Liver (tissue), 8 donors: ENCODE measurements at regions not wholly inside any gene's neighbourhood (a gene's known extent, or its start where the extent isn't known, plus 50 kb on each side); places are given as distances from the start of the nearest gene placed in this dataset.

ENCODE experiments used
- DNase-seq: peaks from one replicate; pipeline ENCODE4 v3.0.0-alpha.2; 2017; ENCODE audit warnings: low spot score
- H3K27ac ChIP-seq, 2 donors: one replicate each; pipeline ENCODE4 v1.7.0; 2013; ENCODE audit warnings: inconsistent platforms in 2 of 2, low read length in 2 of 2, control low read depth in 1 of 2, low read depth in 1 of 2, mild to moderate bottlenecking in 1 of 2
- H3K27me3 ChIP-seq, 4 donors: one replicate each; pipeline versions ENCODE4 v1.6.1 to v1.7.0; 2013; ENCODE audit warnings: low read length in 3 of 4, inconsistent platforms in 1 of 4, mild to moderate bottlenecking in 1 of 4, moderate library complexity in 1 of 4; ENCODE audit not compliant: control insufficient read depth in 4 of 4, insufficient read depth in 4 of 4
- H3K36me3 ChIP-seq, 4 donors: one replicate each; pipeline versions ENCODE4 v1.6.1 to v1.7.0; 2013; ENCODE audit warnings: low read length in 3 of 4, mild to moderate bottlenecking in 3 of 4, low read depth in 1 of 4, moderate library complexity in 1 of 4; ENCODE audit not compliant: control insufficient read depth in 4 of 4, insufficient read depth in 3 of 4
- H3K4me1 ChIP-seq, 4 donors: one replicate each; pipeline versions ENCODE4 v1.6.1 to v1.7.0; 2013; ENCODE audit warnings: low read length in 3 of 4, mild to moderate bottlenecking in 3 of 4, moderate library complexity in 1 of 4; ENCODE audit not compliant: control insufficient read depth in 4 of 4, insufficient read depth in 4 of 4
- H3K4me3 ChIP-seq, 3 donors: one replicate each; pipeline versions ENCODE4 v1.6.1 to v1.7.0; 2013; ENCODE audit warnings: low read length in 3 of 3, control low read depth in 1 of 3, low read depth in 1 of 3, mild to moderate bottlenecking in 1 of 3
- H3K9ac ChIP-seq, 2 donors: one replicate each; pipeline ENCODE4 v1.7.0; 2013; ENCODE audit warnings: low read length in 2 of 2, mild to moderate bottlenecking in 2 of 2, moderate library complexity in 2 of 2, control low read depth in 1 of 2, low read depth in 1 of 2
- H3K9me3 ChIP-seq, 4 donors: one replicate each; pipeline versions ENCODE4 v1.6.1 to v1.7.0; 2013; ENCODE audit warnings: low read length in 3 of 4; ENCODE audit not compliant: control insufficient read depth in 4 of 4
- ATF3 ChIP-seq: IDR thresholded peaks from 2 replicates; pipeline ENCODE4 v1.6.1; 2016; ENCODE audit warnings: antibody characterized with exemption
- CTCF ChIP-seq: fragments of 150-350 bp; IDR thresholded peaks from 2 replicates; pipeline ENCODE4 v1.5.1; 2017; ENCODE audit warnings: improper control_type of control experiment, low read depth, low read length; ENCODE audit not compliant: missing input control
- EGR1 ChIP-seq, 2 donors: IDR thresholded peaks; 2 replicates each; pipeline ENCODE4 v1.6.1; 2016 to 2018; ENCODE audit warnings: antibody characterized with exemption in 2 of 2, low read depth in 2 of 2
- FOXA1 ChIP-seq: IDR thresholded peaks from 2 replicates; pipeline ENCODE4 v1.6.1; 2016; ENCODE audit warnings: antibody characterized with exemption
- GABPA ChIP-seq, 2 donors: IDR thresholded peaks in 1 of 2; conservative IDR thresholded peaks in 1 of 2; 2 replicates each; pipeline ENCODE4 v1.6.1; 2016; ENCODE audit warnings: antibody characterized with exemption in 2 of 2, mild to moderate bottlenecking in 1 of 2, moderate library complexity in 1 of 2
- HNF4A ChIP-seq, 2 donors: conservative IDR thresholded peaks; 2 replicates each; pipeline ENCODE4 v1.6.1; 2016; ENCODE audit warnings: antibody characterized with exemption in 2 of 2, mild to moderate bottlenecking in 2 of 2
- JUND ChIP-seq, 2 donors: IDR thresholded peaks; 2 replicates each; pipeline ENCODE4 v1.6.1; 2016; ENCODE audit warnings: antibody characterized with exemption in 2 of 2
- MAX ChIP-seq: IDR thresholded peaks from 2 replicates; pipeline ENCODE4 v1.6.1; 2016; ENCODE audit warnings: antibody characterized with exemption
- NR2F2 ChIP-seq: IDR thresholded peaks from 2 replicates; pipeline ENCODE4 v1.6.1; 2016; ENCODE audit warnings: antibody characterized with exemption
- RAD21 ChIP-seq, 2 donors: IDR thresholded peaks; 2 replicates each; pipeline ENCODE4 v1.6.1; 2016; ENCODE audit warnings: antibody characterized with exemption in 2 of 2, mild to moderate bottlenecking in 2 of 2
- REST ChIP-seq: IDR thresholded peaks from 2 replicates; pipeline ENCODE4 v1.6.1; 2016; ENCODE audit warnings: antibody characterized with exemption, mild to moderate bottlenecking
- RXRA ChIP-seq, 2 donors: IDR thresholded peaks; 2 replicates each; pipeline ENCODE4 v1.6.1; 2017 to 2018; ENCODE audit warnings: antibody characterized with exemption in 2 of 2, mild to moderate bottlenecking in 1 of 2
- SP1 ChIP-seq: IDR thresholded peaks from 2 replicates; pipeline ENCODE4 v1.6.1; 2018; ENCODE audit warnings: antibody characterized with exemption, mild to moderate bottlenecking
- TAF1 ChIP-seq: conservative IDR thresholded peaks from 2 replicates; pipeline ENCODE4 v1.6.1; 2016; ENCODE audit warnings: antibody characterized with exemption, mild to moderate bottlenecking
- YY1 ChIP-seq: IDR thresholded peaks from 2 replicates; pipeline ENCODE4 v1.6.1; 2016; ENCODE audit warnings: antibody characterized with exemption, mild to moderate bottlenecking
- ZBTB33 ChIP-seq: IDR thresholded peaks from 2 replicates; pipeline ENCODE4 v1.6.1; 2016; ENCODE audit warnings: antibody characterized with exemption
- WGBS: extraction: QIAGEN DNeasy Blood & Tissue Kit; methylation state at CpG from one replicate; pipeline ENCODE4 v1.1.7; 2013; 5-methylcytosine and 5-hydroxymethylcytosine counted together
- donor health status: healthy.
- donor health status: healthy.
- donor health status: healthy.
- donor health status: healthy.
- donor health status: healthy.

GRCh38 chr6:134381959-134382358, 64.0 kb upstream of the SGK1 start:
- Histone ChIP-seq H3K9me3 (no peaks in the 10 kb centered on the region), H3K4me3 (no peak overlapping the region), H3K27ac (no peak overlapping the region), H3K36me3 (no peaks in the 10 kb centered on the region), H3K27me3 (no peaks in the 10 kb centered on the region), H3K9ac (no peak overlapping the region), H3K4me1 (no peaks in the 10 kb centered on the region)
- WGBS, result 86% methylated on average over 5 of the region's 5 CpGs
- DNase-seq, result no peak
- TF ChIP-seq GABPA (IDR thresholded peaks at IDR 0.05 in 1 of 2, conservative IDR thresholded peaks at IDR 0.05 in 1 of 2) (no peak), REST (no peak), EGR1 (IDR thresholded peaks at IDR 0.05; ENCODE audit: low read depth in 2 of 2) (no peak), ATF3 (no peak), YY1 (no peak), FOXA1 (no peak), JUND (IDR thresholded peaks at IDR 0.05) (no peak), CTCF (no peak), HNF4A (conservative IDR thresholded peaks at IDR 0.05) (no peak), TAF1 (no peak), MAX (no peak)

- no peak overlapping the region for H3K9ac ChIP-seq
- no peaks in the 10 kb centered on the region for H3K4me1 ChIP-seq
- H3K36me3 ChIP-seq, result no peaks in the 10 kb centered on the region
- no peak overlapping the region for H3K27ac ChIP-seq
- 69% methylated on average over 1 of the region's 1 CpG for WGBS
- no peak overlapping the region for H3K4me3 ChIP-seq
- no peak for DNase-seq
- H3K27me3 ChIP-seq, result no peaks in the 10 kb centered on the region
- H3K9me3 ChIP-seq, result no peaks in the 10 kb centered on the region
- TF ChIP-seq REST (no peak), YY1 (no peak), TAF1 (no peak), JUND (IDR thresholded peaks at IDR 0.05) (no peak), NR2F2 (no peak), ATF3 (no peak), CTCF (no peak), ZBTB33 (no peak), SP1 (no peak), GABPA (IDR thresholded peaks at IDR 0.05 in 1 of 2, conservative IDR thresholded peaks at IDR 0.05 in 1 of 2) (no peak), HNF4A (conservative IDR thresholded peaks at IDR 0.05) (no peak), RXRA (IDR thresholded peaks at IDR 0.05) (no peak), FOXA1 (no peak), RAD21 (IDR thresholded peaks at IDR 0.05) (no peak), EGR1 (IDR thresholded peaks at IDR 0.05; ENCODE audit: low read depth in 2 of 2) (no peak), MAX (no peak)
Observed at GRCh38 chr6:134379599-134379998, 61.7 kb upstream of the SGK1 start.
